PC-9 (cell line): ENCODE measurements at regions not wholly inside any gene's neighbourhood (a gene's known extent, or its start where the extent isn't known, plus 50 kb on each side); places are given as distances from the start of the nearest gene placed in this dataset.

Experiments used
- BruUV-seq: library from RNA; stranded (reverse); fragments of 400-500 nt; replicated peaks from 2 replicates; lab custom pipeline; 2021; lab: Mats Ljungman, UMichigan
- CTCF ChIA-PET: fragments of 300-600 bp; sonication (Branson Sonifier 250); formaldehyde crosslinking; loops from one replicate; lab custom pipeline; 2022; ENCODE audit warnings: antibody characterized with exemption; lab: Charles Lee
- POLR2A ChIA-PET: fragments of 300-600 bp; sonication (Branson Sonifier 250); formaldehyde crosslinking; loops from one replicate; lab custom pipeline; 2022; ENCODE audit warnings: antibody characterized with exemption; ENCODE audit not compliant: unreplicated experiment; lab: Charles Lee
- DNase-seq, 2 experiments: peaks; one replicate each; pipeline versions ENCODE4 v3.0.0 to v3.0.0-alpha.2; 2015 to 2022; ENCODE audit warnings: mixed read lengths in 1 of 2
- H2AFZ ChIP-seq: fragments of 200-600 bp; sonication (generic); 2 replicates; pipeline ENCODE4 v1.8.1; 2017; ENCODE audit warnings: antibody characterized with exemption
- H3F3A ChIP-seq: fragments of 200-600 bp; sonication (generic); 2 replicates; pipeline ENCODE4 v1.8.1; 2017; ENCODE audit warnings: antibody characterized with exemption, mild to moderate bottlenecking, low read depth; ENCODE audit not compliant: insufficient read depth
- H3K27ac ChIP-seq: fragments of 200-600 bp; sonication (generic); 2 replicates; pipeline ENCODE4 v1.6.1; 2016; ENCODE audit warnings: mixed run types
- H3K27me3 ChIP-seq: fragments of 200-600 bp; sonication (generic); 2 replicates; pipeline ENCODE4 v1.6.1; 2016; ENCODE audit warnings: low read depth, mixed run types; ENCODE audit not compliant: insufficient read depth
- H3K36me3 ChIP-seq: fragments of 200-600 bp; sonication (generic); 2 replicates; pipeline ENCODE4 v1.6.1; 2016; ENCODE audit warnings: low read depth, mixed run types
- H3K4me1 ChIP-seq: fragments of 200-600 bp; sonication (generic); replicated peaks from 2 replicates; pipeline ENCODE4 v1.6.1; 2016; ENCODE audit warnings: mixed run types; ENCODE audit not compliant: insufficient read depth
- H3K4me2 ChIP-seq: fragments of 200-600 bp; sonication (generic); 2 replicates; pipeline ENCODE4 v1.6.1; 2017; ENCODE audit warnings: mixed run types
- H3K4me3 ChIP-seq: fragments of 200-600 bp; sonication (generic); 2 replicates; pipeline ENCODE4 v1.6.1; 2016; ENCODE audit warnings: mixed run types
- H3K79me2 ChIP-seq: fragments of 200-600 bp; sonication (generic); 2 replicates; pipeline ENCODE4 v1.6.1; 2017; ENCODE audit warnings: low read depth, mixed run types
- H3K9me2 ChIP-seq: fragments of 200-600 bp; sonication (generic); 2 replicates; pipeline ENCODE4 v1.8.1; 2017; ENCODE audit warnings: mild to moderate bottlenecking; ENCODE audit not compliant: insufficient read depth
- H3K9me3 ChIP-seq: fragments of 200-600 bp; sonication (generic); 2 replicates; pipeline ENCODE4 v1.8.1; 2016; ENCODE audit warnings: low read depth; ENCODE audit not compliant: insufficient read depth
- H4K20me1 ChIP-seq: fragments of 200-600 bp; sonication (generic); 2 replicates; pipeline ENCODE4 v1.8.1; 2017; ENCODE audit not compliant: insufficient read depth
- CTCF ChIP-seq: fragments of 200-600 bp; sonication (generic); conservative IDR thresholded peaks from 2 replicates; pipeline ENCODE4 v1.6.1; 2017; ENCODE audit warnings: mixed run types, antibody characterized with exemption, mild to moderate bottlenecking, moderate library complexity
- EZH2 ChIP-seq: fragments of 200-600 bp; sonication (generic); IDR thresholded peaks from 2 replicates; pipeline ENCODE4 v1.8.0; 2017; ENCODE audit warnings: antibody characterized with exemption, low read depth
- intact Hi-C: fragments of 100-400 bp; cut with micrococcal nuclease; formaldehyde crosslinking; loops from one replicate; pipeline ENCODE4 v1.10.0; 2022; ENCODE audit not compliant: unreplicated experiment

- Histone ChIP-seq H3K4me1 (no peaks in the 10 kb centered on the region), H2AFZ (no peak overlapping the region), H3K9me2 (no peaks in the 10 kb centered on the region), H3K9me3 (no peaks in the 10 kb centered on the region), H3K36me3 (no peaks in the 10 kb centered on the region), H3K4me2 (no peak overlapping the region), H3K79me2 (no peaks in the 10 kb centered on the region), H3K27me3 (no peaks in the 10 kb centered on the region), H3K27ac (no peak overlapping the region), H3K4me3 (no peak overlapping the region), H3F3A (no peaks in the 10 kb centered on the region), H4K20me1 (no peaks in the 10 kb centered on the region)
- no TSS peak for BruUV-seq
- ChIA-PET POLR2A (no interaction called here), CTCF (no interaction called here)
- DNase-seq: no peak
- TF ChIP-seq CTCF (no peak), EZH2 (no peak)
- intact Hi-C loops: no loop called here
Measured at GRCh38 chr2:18656048-18656447, 66.7 kb upstream of the NT5C1B start.

- no peaks in the 10 kb centered on the region for H3K9me3 ChIP-seq
Measured at GRCh38 chr2:18651842-18652774, 62.7 kb upstream of the NT5C1B start.

GRCh38 chr2:18650221-18650620, 60.9 kb upstream of the NT5C1B start:
- POLR2A ChIA-PET: no interaction called here

More at GRCh38 chr2:18651842-18652774, 62.7 kb upstream of the NT5C1B start:
- CTCF ChIA-PET: no interaction called here
- Histone ChIP-seq H4K20me1 (no peaks in the 10 kb centered on the region), H3K27me3 (no peaks in the 10 kb centered on the region), H3K79me2 (no peaks in the 10 kb centered on the region), H3F3A (no peaks in the 10 kb centered on the region), H2AFZ (no peak overlapping the region), H3K4me2 (no peak overlapping the region), H3K4me1 (no peaks in the 10 kb centered on the region), H3K36me3 (no peaks in the 10 kb centered on the region), H3K27ac (no peak overlapping the region), H3K9me2 (no peaks in the 10 kb centered on the region), H3K4me3 (no peak overlapping the region)
- intact Hi-C loops: no loop called here
- no TSS peak for BruUV-seq
- no peak for DNase-seq
- POLR2A ChIA-PET: interaction anchor here (0.6 kb wide), 1 partner anchor 233 kb away, joined by 6 read pairs; no protein-coding TSS in a partner anchor
- TF ChIP-seq CTCF: no peak
- TF ChIP-seq EZH2: no peak

More at GRCh38 chr2:18650221-18650620, 60.9 kb upstream of the NT5C1B start:
- H3K79me2 ChIP-seq: no peaks in the 10 kb centered on the region
- H4K20me1 ChIP-seq: no peaks in the 10 kb centered on the region
- H3K9me2 ChIP-seq: no peaks in the 10 kb centered on the region
- H3F3A ChIP-seq: no peaks in the 10 kb centered on the region
- no peak for TF ChIP-seq CTCF
- no peak for TF ChIP-seq EZH2
- no peak overlapping the region for H3K4me3 ChIP-seq
- H3K36me3 ChIP-seq: no peaks in the 10 kb centered on the region
- no peak overlapping the region for H3K4me2 ChIP-seq
- intact Hi-C loops: no loop called here
- H3K27me3 ChIP-seq: no peaks in the 10 kb centered on the region
- no peak overlapping the region for H2AFZ ChIP-seq
- CTCF ChIA-PET: no interaction called here
- H3K9me3 ChIP-seq: no peaks in the 10 kb centered on the region
- no TSS peak for BruUV-seq
- no peaks in the 10 kb centered on the region for H3K4me1 ChIP-seq
- DNase-seq: no peak
- H3K27ac ChIP-seq: no peak overlapping the region
